ENCODE measurements at regions not wholly inside any gene's neighbourhood (a gene's known extent, or its start where the extent isn't known, plus 50 kb on each side); places are given as distances from the start of the nearest gene placed in this dataset.
"Not testable (repeated sequence)": the region's sequence is repeated elsewhere in the genome, so short reads cannot be mapped to it uniquely, and the experiment has no call there.

GRCh38 chr3:147471741-147472140, 62.6 kb downstream of the ZIC1 start:
- no peak for DNase-seq

- no peak for DNase-seq
These were observed 63.7 kb downstream of the ZIC1 start for GRCh38 chr3:147472846-147473245.

GRCh38 chr3:147483145-147483544, 74.0 kb downstream of the ZIC1 start:
- no peak for DNase-seq

DNA sequence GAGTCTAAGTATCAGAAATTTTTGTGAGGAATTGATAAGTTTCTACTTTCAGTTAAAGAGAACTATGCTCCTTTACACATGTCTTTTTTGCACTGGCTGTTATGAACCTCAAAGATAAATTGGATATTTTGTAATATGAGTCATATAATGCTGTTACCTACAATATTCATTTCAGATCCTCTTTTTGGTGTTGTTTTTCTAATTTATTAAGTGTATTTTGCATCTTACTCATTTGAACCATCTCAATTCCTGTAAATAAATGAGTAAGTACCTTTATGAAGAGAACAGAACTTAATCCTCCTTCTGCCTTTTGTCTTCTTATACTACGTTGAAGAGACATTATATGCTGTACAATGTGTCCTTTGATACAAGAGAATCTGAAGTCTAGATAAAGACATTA, 74.4 kb downstream of the ZIC1 start:
- DNase-seq = no peak

DNA sequence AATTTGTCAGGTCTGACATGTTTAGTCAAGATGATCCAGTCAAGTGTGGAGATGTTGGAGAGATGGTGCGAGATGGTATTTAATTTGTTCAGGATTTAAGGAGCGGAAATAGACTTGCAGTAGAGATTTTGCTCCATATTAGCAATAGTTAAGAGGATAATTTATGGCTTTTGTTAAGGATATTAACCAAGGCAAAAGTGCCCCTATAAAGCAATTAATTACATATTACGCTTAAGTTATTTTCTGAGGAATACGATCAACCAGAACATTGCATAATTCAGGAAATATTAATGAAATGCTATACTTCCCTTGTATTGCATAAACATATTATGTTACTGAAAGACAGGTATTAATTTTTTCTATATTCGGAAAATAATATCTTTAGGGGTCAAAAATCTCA, 83.9 kb downstream of the ZIC1 start:
- no peak for DNase-seq

DNA sequence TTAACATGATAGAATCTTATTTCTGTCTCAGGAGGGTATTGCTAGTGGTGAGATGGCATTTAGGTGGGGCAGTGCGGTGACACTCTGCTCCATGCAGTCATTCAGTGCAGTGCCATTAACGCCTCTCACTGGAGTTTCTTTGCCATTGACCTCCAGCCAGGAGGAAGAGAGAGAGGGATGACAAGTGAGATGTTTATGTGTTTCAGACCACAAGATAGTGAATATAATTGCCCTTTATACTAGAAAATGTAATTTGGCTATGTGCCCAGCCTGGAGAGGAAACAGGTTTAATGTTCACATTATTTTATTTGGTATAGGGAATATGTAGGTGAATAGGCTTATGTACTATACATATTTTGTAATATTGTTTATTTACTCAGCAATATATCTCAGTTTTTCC, 84.5 kb downstream of the ZIC1 start:
- DNase-seq = no peak

GRCh38 chr3:147497286-147497685, 88.1 kb downstream of the ZIC1 start:
- no peak for DNase-seq

DNA sequence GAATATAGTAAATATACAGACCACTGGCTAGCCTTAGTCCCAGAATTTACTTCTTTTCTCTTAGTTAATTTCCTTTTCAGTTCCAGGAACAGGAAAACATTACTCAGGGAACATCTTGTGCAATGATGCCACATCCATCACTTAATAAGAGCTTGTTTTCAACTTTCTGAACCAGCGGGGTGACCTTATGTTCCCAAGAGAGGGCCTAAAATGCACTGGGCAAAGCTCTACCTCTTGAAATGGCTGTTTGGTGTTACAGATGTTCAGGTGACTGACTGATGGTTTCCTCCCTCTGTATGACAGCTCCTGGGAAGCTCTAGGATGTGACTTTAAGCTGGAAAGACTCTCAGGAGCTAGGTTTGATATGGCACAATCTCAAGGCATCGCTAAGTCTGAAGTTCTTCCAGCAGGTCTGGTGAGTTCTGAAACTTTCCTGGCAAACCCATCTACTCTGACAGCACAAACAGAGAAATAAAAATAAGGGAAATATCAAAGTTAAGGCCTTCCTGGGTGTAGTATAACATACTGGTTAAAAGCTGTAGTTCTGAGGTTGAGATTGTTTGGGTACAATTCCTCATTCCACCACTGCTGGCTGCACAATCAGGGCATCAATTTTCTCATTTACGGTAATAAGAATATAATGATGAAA, 98.6 kb downstream of the ZIC1 start:
- no peak for DNase-seq

DNA sequence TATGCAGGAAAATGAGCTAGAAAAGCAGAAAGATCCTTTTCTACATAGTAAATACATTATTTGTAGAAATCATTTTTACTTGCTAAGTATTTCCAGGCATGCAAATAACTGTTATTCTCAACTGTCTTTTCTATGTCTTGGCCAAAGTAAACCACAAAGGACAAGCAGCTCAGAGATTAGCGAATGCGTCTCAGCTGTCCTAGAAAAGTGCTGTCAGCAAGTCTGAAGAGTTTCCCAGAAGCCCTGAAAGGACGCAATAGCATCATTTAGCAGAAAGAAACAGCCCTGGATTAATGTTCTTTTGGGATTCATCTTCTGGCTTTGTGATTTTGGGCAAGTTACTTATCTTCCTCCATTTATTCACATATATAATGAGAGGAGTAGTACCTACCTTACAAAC, 100.3 kb downstream of the ZIC1 start:
- DNase-seq = no peak

GRCh38 chr3:147513785-147514184, 104.6 kb downstream of the ZIC1 start:
- DNase-seq = no peak

- DNase-seq = no peak
These were observed 105.4 kb downstream of the ZIC1 start for GRCh38 chr3:147514366-147515160.

DNA sequence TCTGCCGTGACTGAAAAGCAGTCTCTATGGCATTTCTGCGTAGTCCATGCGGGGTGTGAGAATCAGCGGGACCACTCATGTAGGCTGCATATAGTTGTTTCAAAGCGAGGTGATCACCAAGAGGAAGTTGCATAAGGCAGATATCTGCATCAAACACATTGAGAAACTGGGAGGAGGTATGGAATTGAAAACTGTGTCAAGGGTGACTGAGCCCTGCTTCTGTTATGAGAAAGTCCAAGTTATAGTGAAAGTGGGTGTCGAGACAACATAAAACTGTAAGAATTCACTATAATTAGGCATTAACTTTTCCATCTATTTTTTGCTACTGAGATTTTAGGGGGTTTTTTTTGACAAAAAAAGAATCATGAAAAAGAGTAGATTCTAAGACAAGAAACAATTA, 109.3 kb downstream of the ZIC1 start:
- DNase-seq = no peak

DNA sequence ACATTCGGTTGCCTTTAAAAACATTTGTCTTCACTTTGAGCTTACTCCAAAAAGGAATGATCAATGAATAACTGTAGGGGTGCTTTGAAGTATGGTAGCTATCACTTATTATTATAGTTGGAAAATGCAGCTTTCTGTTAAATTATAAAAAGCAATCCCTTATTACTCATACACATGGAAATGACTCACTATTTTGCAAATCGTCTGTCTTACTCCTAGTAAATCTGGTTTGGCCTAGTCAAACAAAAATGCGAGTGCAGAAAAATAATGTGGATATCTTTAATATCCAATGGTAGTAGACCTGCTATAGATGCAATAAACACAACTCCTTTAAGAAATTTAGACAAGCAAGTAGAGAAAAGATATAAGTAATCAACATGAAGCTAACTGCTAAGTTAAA, 112.5 kb downstream of the ZIC1 start:
- DNase-seq = no peak

GRCh38 chr3:147522780-147523179, 113.6 kb downstream of the ZIC1 start:
- DNase-seq = not testable (repeated sequence)

DNA sequence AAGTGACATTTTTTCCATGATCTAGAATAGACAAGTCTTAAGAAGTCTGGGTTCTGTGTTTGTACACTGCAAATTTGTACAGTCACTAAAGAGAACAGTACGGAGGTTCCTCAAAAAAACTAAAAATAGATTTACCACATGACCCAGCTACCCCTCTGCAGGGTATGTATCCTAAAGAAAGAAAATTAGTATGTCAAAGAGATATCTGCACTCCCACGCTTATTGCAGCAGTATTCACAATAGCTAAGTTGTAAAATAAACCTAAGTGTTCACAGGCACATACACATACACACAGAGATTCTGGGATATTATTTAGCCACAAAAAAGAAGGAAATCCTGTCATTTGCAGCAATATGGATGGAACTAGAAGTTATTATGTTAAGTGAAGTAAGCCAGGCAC, 120.4 kb downstream of the ZIC1 start:
- no peak for DNase-seq

DNA sequence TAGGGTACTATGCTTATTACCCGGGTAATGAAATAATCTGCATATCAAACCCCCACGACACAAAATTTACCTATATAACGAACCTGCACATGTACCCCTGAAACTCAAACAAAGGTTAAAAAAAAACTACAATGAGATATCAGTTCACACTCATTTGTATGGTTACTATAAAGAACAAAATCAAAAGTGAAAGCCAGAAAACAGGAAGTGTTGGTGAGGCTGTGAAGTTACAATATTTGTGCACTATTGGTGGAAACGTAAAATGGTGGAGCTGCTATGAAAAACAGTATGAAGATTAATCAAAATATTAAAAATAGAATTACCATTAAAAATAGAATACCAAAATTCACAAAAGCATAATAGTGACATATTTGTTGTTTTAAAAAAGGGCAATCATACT, 128.9 kb downstream of the ZIC1 start:
- no peak for DNase-seq

DNA sequence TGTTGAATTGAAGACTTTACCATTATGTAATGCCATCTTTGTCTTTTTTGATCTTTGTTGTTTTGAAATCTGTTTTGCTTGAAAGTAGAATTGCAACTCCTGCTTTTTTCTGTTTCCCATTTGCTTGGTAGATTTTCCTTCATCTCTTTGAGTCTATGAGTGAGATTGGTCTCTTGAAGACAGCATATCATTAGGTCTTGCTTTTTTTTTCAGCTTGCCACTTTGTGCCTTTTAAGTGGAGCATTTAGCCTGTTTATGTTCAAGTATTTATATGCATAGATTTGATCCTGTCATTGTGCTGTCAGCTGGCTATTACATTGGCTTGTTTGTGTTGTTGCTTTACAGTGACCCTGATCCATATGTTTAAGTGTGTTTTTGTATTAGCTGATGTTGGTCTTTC, 131.8 kb downstream of the ZIC1 start:
- no peak for DNase-seq

DNA sequence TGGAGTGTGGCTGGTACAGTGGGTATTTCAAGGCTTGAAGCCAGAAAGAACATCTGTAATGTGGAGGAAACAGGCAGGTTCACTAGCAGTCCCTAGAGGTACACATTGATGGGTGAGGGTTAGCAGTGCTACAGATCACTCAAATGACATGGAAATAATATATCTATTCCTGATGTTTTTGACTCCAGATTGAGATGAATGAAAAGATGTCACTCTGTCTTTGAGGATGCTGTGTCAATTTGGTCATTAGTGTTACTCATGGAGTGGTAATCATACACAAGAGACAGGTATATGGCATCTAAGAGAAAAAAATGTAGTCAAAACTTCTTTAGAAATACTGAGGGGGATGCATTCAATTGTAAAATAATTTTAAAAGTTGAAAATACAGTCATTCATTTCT, 135.1 kb downstream of the ZIC1 start:
- DNase-seq = no peak

DNA sequence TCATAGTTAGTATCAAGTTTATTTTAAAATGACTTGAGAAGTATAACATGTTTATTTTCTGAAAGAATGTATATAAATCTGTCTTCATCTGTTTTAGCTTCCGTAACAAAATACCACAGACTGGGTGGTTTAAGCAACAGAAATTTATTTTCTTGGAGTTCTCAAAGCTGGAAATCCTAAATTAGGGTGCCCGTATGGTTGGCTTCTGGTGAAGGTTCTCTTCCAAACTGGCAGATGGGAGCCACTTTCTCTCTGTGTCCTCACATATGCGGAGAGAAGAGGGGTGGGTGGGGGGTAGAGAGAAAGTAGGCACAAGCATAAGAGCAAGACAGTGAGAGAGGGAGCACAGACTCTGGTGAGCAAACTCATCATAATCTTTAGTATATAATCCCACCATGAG, 142.3 kb downstream of the ZIC1 start:
- no peak for DNase-seq

GRCh38 chr3:147554332-147554731, 145.2 kb downstream of the ZIC1 start:
- no peak for DNase-seq

GRCh38 chr3:147572970-147573340, 163.8 kb downstream of the ZIC1 start:
- DNase-seq = no peak

DNA sequence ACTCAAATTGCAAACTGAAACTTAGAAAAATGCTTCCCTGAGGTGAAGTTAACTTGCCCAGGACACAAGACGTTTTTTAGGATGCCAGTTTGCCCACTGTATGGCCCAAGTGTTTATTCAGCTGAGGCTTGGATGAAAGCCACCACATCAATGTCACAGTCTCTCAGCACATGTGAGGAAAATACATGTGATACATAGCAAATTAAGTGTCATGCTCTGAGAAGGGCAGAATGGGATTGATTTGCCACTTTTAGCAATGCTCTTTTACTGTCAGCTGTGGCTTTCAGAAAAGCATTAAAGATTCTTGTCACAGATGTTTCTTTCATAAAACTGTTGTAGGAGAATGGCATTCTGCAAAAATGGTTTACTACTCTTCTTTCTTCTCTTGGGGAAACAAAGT, 165.5 kb downstream of the ZIC1 start:
- no peak for DNase-seq

- DNase-seq = no peak
These were observed 166.2 kb downstream of the ZIC1 start for GRCh38 chr3:147575391-147575790.

- no peak for DNase-seq
These were observed 173.5 kb downstream of the ZIC1 start for GRCh38 chr3:147582642-147583041.
